ENCODE measurements at regions not wholly inside any gene's neighbourhood (a gene's known extent, or its start where the extent isn't known, plus 50 kb on each side); places are given as distances from the start of the nearest gene placed in this dataset.
"Not testable (repeated sequence)": the region's sequence is repeated elsewhere in the genome, so short reads cannot be mapped to it uniquely, and the experiment has no call there.

GRCh38 chr10:10067644-10068043, 950.0 kb upstream of the CELF2 start:
- no peak for FAIRE-seq
- no peak for DNase-seq (ENCODE audit: insufficient read length, low spot score)

- not testable (repeated sequence) for DNase-seq (ENCODE audit: insufficient read length, low spot score); FAIRE-seq
Observed at GRCh38 chr10:10074847-10075246, 942.8 kb upstream of the CELF2 start.

- no peak for FAIRE-seq
- DNase-seq (ENCODE audit: insufficient read length, low spot score), result no peak
Observed at GRCh38 chr10:10078446-10078845, 939.2 kb upstream of the CELF2 start.

GRCh38 chr10:10092581-10092980, 925.1 kb upstream of the CELF2 start:
- no peak for FAIRE-seq
- DNase-seq (ENCODE audit: insufficient read length, low spot score), result no peak

- FAIRE-seq (no peak), DNase-seq (ENCODE audit: insufficient read length, low spot score) (no peak)
Observed at GRCh38 chr10:10093021-10093420, 924.7 kb upstream of the CELF2 start.

- DNase-seq (ENCODE audit: insufficient read length, low spot score) (no peak), FAIRE-seq (no peak)
Observed at GRCh38 chr10:10094691-10095090, 923.0 kb upstream of the CELF2 start.

GRCh38 chr10:10096296-10096695, 921.4 kb upstream of the CELF2 start:
- FAIRE-seq (no peak), DNase-seq (ENCODE audit: insufficient read length, low spot score) (no peak)

- DNase-seq (ENCODE audit: insufficient read length, low spot score) (no peak), FAIRE-seq (no peak)
Observed at GRCh38 chr10:10096898-10097297, 920.8 kb upstream of the CELF2 start.

- FAIRE-seq (no peak), DNase-seq (ENCODE audit: insufficient read length, low spot score) (no peak)
Observed at GRCh38 chr10:10101106-10101505, 916.6 kb upstream of the CELF2 start.

GRCh38 chr10:10110844-10111490, 906.7 kb upstream of the CELF2 start:
- no peak for DNase-seq (ENCODE audit: insufficient read length, low spot score)
- no peak for FAIRE-seq

GRCh38 chr10:10118131-10118530, 899.5 kb upstream of the CELF2 start:
- DNase-seq (ENCODE audit: insufficient read length, low spot score) (no peak), FAIRE-seq (no peak)

GRCh38 chr10:10120671-10121070, 897.0 kb upstream of the CELF2 start:
- FAIRE-seq, result no peak
- no peak for DNase-seq (ENCODE audit: insufficient read length, low spot score)

GRCh38 chr10:10125676-10126075, 892.0 kb upstream of the CELF2 start:
- FAIRE-seq (no peak), DNase-seq (ENCODE audit: insufficient read length, low spot score) (no peak)

- FAIRE-seq, result no peak
- DNase-seq (ENCODE audit: insufficient read length, low spot score), result no peak
Observed at GRCh38 chr10:10126218-10126617, 891.5 kb upstream of the CELF2 start.

- no peak for FAIRE-seq
- no peak for DNase-seq (ENCODE audit: insufficient read length, low spot score)
Observed at GRCh38 chr10:10128387-10128786, 889.3 kb upstream of the CELF2 start.

- DNase-seq (ENCODE audit: insufficient read length, low spot score) (no peak), FAIRE-seq (no peak)
Observed at GRCh38 chr10:10130686-10131085, 887.0 kb upstream of the CELF2 start.

GRCh38 chr10:10132009-10132408, 885.7 kb upstream of the CELF2 start:
- no peak for FAIRE-seq
- no peak for DNase-seq (ENCODE audit: insufficient read length, low spot score)

- DNase-seq (ENCODE audit: insufficient read length, low spot score), result no peak
- no peak for FAIRE-seq
Observed at GRCh38 chr10:10133281-10133680, 884.4 kb upstream of the CELF2 start.

- FAIRE-seq, result no peak
Observed at GRCh38 chr10:10138685-10139084, 879.0 kb upstream of the CELF2 start.

GRCh38 chr10:10141782-10142382, 875.8 kb upstream of the CELF2 start:
- no peak for FAIRE-seq
- DNase-seq (ENCODE audit: insufficient read length, low spot score), result no peak

More at GRCh38 chr10:10138685-10139084, 879.0 kb upstream of the CELF2 start:
- DNase-seq (ENCODE audit: insufficient read length, low spot score), result no peak

- FAIRE-seq (no peak), DNase-seq (ENCODE audit: insufficient read length, low spot score) (no peak)
Observed at GRCh38 chr10:10146604-10147003, 871.1 kb upstream of the CELF2 start.

- no peak for DNase-seq (ENCODE audit: insufficient read length, low spot score)
- FAIRE-seq, result no peak
Observed at GRCh38 chr10:10149899-10150298, 867.8 kb upstream of the CELF2 start.

All from HTR-8/SVneo (cell line).